ENCODE measurements at regions not wholly inside any gene's neighbourhood (a gene's known extent, or its start where the extent isn't known, plus 50 kb on each side); places are given as distances from the start of the nearest gene placed in this dataset.

DNA sequence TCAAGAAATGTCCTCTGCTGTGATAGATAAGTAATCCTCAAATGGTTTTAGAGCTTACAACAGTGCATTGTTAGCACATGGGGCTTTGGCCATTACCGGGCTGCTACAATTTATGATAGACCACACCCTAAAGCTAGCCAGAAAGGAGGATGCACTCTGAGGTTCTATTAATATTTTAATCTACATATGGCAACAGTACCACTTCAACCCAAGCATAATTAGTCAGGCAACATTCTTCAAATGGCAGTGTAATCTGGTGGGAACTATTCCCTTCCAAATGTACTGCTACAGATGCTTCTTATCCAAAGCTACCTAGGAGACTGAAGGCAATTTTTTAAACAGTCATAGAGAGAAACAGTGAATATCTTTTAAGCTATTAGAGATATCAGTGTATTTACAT, 697.6 kb downstream of the KCNA4 start:
- Histone ChIP-seq H3K36me3 (ENCODE audit: control insufficient read depth, insufficient read depth, low read length) (no peaks in the 10 kb centered on the region), H3K9me3 (ENCODE audit: control insufficient read depth, insufficient read depth, low read depth, low read length) (0 out of 2 replicates have a peak, but pooled peaks cover 4% of the 10 kb centered on the region), H3K4me3 (ENCODE audit: low read depth in 2 of 2, low read length in 2 of 2) (no peak overlapping the region), H3K4me1 (ENCODE audit: control insufficient read depth, insufficient read depth, low read length) (no peaks in the 10 kb centered on the region), H3K27ac (ENCODE audit: low read length) (no peak overlapping the region), H3K27me3 (ENCODE audit: control insufficient read depth, insufficient read depth, low read length) (no peaks in the 10 kb centered on the region)
- intact Hi-C loops (cut with micrococcal nuclease; ENCODE audit: unreplicated experiment) (no loop called here), in situ Hi-C loops (cut with HindIII; ENCODE audit: low pct_unique_long_range_greater_than_20kb, low sequenced_read_pairs) (no loop called here)
- TF ChIP-seq SIN3A (IDR thresholded peaks at IDR 0.05; ENCODE audit: borderline replicate concordance, insufficient read depth, low read depth, low read length) (no peak), TCF7L2 (IDR thresholded peaks at IDR 0.05; ENCODE audit: low read depth, low read length) (no peak), POLR2AphosphoS5 (IDR thresholded peaks at IDR 0.05; ENCODE audit: low read depth, low read length) (no peak)
- TF ChIP-seq, protein P1, sequence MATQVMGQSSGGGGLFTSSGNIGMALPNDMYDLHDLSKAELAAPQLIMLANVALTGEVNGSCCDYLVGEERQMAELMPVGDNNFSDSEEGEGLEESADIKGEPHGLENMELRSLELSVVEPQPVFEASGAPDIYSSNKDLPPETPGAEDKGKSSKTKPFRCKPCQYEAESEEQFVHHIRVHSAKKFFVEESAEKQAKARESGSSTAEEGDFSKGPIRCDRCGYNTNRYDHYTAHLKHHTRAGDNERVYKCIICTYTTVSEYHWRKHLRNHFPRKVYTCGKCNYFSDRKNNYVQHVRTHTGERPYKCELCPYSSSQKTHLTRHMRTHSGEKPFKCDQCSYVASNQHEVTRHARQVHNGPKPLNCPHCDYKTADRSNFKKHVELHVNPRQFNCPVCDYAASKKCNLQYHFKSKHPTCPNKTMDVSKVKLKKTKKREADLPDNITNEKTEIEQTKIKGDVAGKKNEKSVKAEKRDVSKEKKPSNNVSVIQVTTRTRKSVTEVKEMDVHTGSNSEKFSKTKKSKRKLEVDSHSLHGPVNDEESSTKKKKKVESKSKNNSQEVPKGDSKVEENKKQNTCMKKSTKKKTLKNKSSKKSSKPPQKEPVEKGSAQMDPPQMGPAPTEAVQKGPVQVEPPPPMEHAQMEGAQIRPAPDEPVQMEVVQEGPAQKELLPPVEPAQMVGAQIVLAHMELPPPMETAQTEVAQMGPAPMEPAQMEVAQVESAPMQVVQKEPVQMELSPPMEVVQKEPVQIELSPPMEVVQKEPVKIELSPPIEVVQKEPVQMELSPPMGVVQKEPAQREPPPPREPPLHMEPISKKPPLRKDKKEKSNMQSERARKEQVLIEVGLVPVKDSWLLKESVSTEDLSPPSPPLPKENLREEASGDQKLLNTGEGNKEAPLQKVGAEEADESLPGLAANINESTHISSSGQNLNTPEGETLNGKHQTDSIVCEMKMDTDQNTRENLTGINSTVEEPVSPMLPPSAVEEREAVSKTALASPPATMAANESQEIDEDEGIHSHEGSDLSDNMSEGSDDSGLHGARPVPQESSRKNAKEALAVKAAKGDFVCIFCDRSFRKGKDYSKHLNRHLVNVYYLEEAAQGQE (IDR thresholded peaks at IDR 0.05; ENCODE audit: insufficient read depth in 1 of 2, low read depth in 2 of 2, low read length in 1 of 2), result no peak
- TF ChIP-seq, protein P2, sequence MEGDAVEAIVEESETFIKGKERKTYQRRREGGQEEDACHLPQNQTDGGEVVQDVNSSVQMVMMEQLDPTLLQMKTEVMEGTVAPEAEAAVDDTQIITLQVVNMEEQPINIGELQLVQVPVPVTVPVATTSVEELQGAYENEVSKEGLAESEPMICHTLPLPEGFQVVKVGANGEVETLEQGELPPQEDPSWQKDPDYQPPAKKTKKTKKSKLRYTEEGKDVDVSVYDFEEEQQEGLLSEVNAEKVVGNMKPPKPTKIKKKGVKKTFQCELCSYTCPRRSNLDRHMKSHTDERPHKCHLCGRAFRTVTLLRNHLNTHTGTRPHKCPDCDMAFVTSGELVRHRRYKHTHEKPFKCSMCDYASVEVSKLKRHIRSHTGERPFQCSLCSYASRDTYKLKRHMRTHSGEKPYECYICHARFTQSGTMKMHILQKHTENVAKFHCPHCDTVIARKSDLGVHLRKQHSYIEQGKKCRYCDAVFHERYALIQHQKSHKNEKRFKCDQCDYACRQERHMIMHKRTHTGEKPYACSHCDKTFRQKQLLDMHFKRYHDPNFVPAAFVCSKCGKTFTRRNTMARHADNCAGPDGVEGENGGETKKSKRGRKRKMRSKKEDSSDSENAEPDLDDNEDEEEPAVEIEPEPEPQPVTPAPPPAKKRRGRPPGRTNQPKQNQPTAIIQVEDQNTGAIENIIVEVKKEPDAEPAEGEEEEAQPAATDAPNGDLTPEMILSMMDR (IDR thresholded peaks at IDR 0.05), result no peak
- CTCF ChIA-PET, result no interaction called here
- POLR2A ChIA-PET, result no interaction called here
- BruUV-seq (replicated peaks), result no TSS peak
- no peak for DNase-seq (ENCODE audit: low read depth, low spot score)
- no peak for ATAC-seq

DNA sequence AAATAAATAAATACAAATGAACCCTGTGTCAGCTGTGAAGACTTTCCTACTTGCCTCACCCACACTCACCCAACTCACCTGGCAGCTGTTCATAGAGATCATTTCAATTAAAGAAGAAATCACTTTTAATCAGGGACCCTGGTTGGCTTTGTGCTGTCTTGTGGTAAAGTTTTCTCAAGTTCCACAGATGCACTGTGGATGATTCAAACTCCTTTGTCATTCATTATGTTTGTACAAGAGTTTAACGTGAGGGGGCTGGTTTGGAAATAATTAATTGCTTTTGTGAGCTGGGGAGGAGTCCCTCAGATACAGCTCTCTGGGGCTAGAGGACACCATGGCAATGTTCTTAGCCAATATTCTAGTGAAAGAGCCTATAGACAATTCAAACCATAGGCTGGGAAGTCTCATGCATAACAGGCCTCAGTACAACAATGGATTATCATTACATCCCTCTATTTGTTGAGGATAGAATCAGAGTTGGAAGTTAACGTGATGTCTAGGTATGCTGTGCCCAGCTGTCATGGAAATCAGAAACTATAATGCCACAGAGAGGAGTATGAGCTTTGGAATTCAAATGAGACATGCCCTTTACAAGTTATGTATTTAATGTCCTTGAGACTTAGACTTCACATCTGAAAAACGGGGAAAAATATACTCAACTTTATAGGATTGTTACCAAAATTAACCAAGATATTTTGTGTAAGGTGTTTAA, 698.5 kb downstream of the KCNA4 start:
- no TSS peak for BruUV-seq (replicated peaks)
- Histone ChIP-seq H3K4me3 (ENCODE audit: low read depth in 2 of 2, low read length in 2 of 2) (no peak overlapping the region), H3K9me3 (ENCODE audit: control insufficient read depth, insufficient read depth, low read depth, low read length) (0 out of 2 replicates have a peak, but pooled peaks cover 4% of the 10 kb centered on the region), H3K27me3 (ENCODE audit: control insufficient read depth, insufficient read depth, low read length) (no peaks in the 10 kb centered on the region), H3K36me3 (ENCODE audit: control insufficient read depth, insufficient read depth, low read length) (no peaks in the 10 kb centered on the region), H3K4me1 (ENCODE audit: control insufficient read depth, insufficient read depth, low read length) (no peaks in the 10 kb centered on the region), H3K27ac (ENCODE audit: low read length) (no peak overlapping the region)
- DNase-seq (ENCODE audit: low read depth, low spot score) (no peak), ATAC-seq (no peak)
- intact Hi-C loops (cut with micrococcal nuclease; ENCODE audit: unreplicated experiment), result no loop called here
- CTCF ChIA-PET, result no interaction called here
- TF ChIP-seq, protein P1 (IDR thresholded peaks at IDR 0.05; ENCODE audit: insufficient read depth in 1 of 2, low read depth in 2 of 2, low read length in 1 of 2), result no peak
- TF ChIP-seq, protein P2 (IDR thresholded peaks at IDR 0.05), result no peak
- no peak for TF ChIP-seq TCF7L2 (IDR thresholded peaks at IDR 0.05; ENCODE audit: low read depth, low read length)
- no peak for TF ChIP-seq SIN3A (IDR thresholded peaks at IDR 0.05; ENCODE audit: borderline replicate concordance, insufficient read depth, low read depth, low read length)
- TF ChIP-seq POLR2AphosphoS5 (IDR thresholded peaks at IDR 0.05; ENCODE audit: low read depth, low read length), result no peak
- in situ Hi-C loops (cut with HindIII; ENCODE audit: low pct_unique_long_range_greater_than_20kb, low sequenced_read_pairs), result no loop called here
- POLR2A ChIA-PET, result no interaction called here
